ENCODE measurements at regions not wholly inside any gene's neighbourhood (a gene's known extent, or its start where the extent isn't known, plus 50 kb on each side); places are given as distances from the start of the nearest gene placed in this dataset.

- no peak overlapping the region for H3K9ac ChIP-seq (ENCODE audit: low read length)
- no peak overlapping the region for H3K4me2 ChIP-seq (ENCODE audit: low read length)
- peaks cover 13% of the 10 kb centered on the region for H3K4me1 ChIP-seq (ENCODE audit: low read length)
- TF ChIP-seq CTCF (IDR thresholded peaks at IDR 0.05; ENCODE audit: low read depth, low read length): no peak
- TF ChIP-seq EZH2phosphoT487 (IDR thresholded peaks at IDR 0.05; ENCODE audit: low read depth): no peak
- no peaks in the 10 kb centered on the region for H3K27me3 ChIP-seq (ENCODE audit: low read depth, low read length)
- H3K27ac ChIP-seq (ENCODE audit: low read length): no peak overlapping the region
- H3K9me3 ChIP-seq (ENCODE audit: insufficient read depth, low read length): peaks cover 4% of the 10 kb centered on the region
- peaks cover 3% of the 10 kb centered on the region for H3K36me3 ChIP-seq (replicated peaks; ENCODE audit: low read depth, low read length)
- H4K20me1 ChIP-seq (ENCODE audit: insufficient read depth, low read length): no peaks in the 10 kb centered on the region
- H3K4me3 ChIP-seq (ENCODE audit: low read length): no peak overlapping the region
- H2AFZ ChIP-seq (ENCODE audit: low read depth, low read length): no peak overlapping the region
- no peaks in the 10 kb centered on the region for H3K79me2 ChIP-seq (ENCODE audit: low read length)
Measured at GRCh38 chr20:39879296-39879695, 809.7 kb downstream of the MAFB start.

- H3K79me2 ChIP-seq (ENCODE audit: low read length): no peaks in the 10 kb centered on the region
- TF ChIP-seq EZH2phosphoT487 (IDR thresholded peaks at IDR 0.05; ENCODE audit: low read depth) (no peak), CTCF (IDR thresholded peaks at IDR 0.05; ENCODE audit: low read depth, low read length) (no peak)
- H3K9ac ChIP-seq (ENCODE audit: low read length): no peak overlapping the region
- H4K20me1 ChIP-seq (ENCODE audit: insufficient read depth, low read length): no peaks in the 10 kb centered on the region
- no peak overlapping the region for H3K27ac ChIP-seq (ENCODE audit: low read length)
- no peak overlapping the region for H2AFZ ChIP-seq (ENCODE audit: low read depth, low read length)
- no peak overlapping the region for H3K4me2 ChIP-seq (ENCODE audit: low read length)
- no peaks in the 10 kb centered on the region for H3K27me3 ChIP-seq (ENCODE audit: low read depth, low read length)
- H3K4me3 ChIP-seq (ENCODE audit: low read length): no peak overlapping the region
- peaks cover 3% of the 10 kb centered on the region for H3K36me3 ChIP-seq (replicated peaks; ENCODE audit: low read depth, low read length)
- peaks cover 4% of the 10 kb centered on the region for H3K9me3 ChIP-seq (ENCODE audit: insufficient read depth, low read length)
- H3K4me1 ChIP-seq (ENCODE audit: low read length): peaks cover 17% of the 10 kb centered on the region
Measured at GRCh38 chr20:39878809-39879208, 810.2 kb downstream of the MAFB start.

GRCh38 chr20:39878320-39878719 is 810.7 kb downstream of the MAFB start:
- peaks cover 3% of the 10 kb centered on the region for H3K36me3 ChIP-seq (replicated peaks; ENCODE audit: low read depth, low read length)
- H3K27me3 ChIP-seq (ENCODE audit: low read depth, low read length): no peaks in the 10 kb centered on the region
- no peak overlapping the region for H3K4me2 ChIP-seq (ENCODE audit: low read length)
- H3K9ac ChIP-seq (ENCODE audit: low read length): no peak overlapping the region
- no peak for TF ChIP-seq EZH2phosphoT487 (IDR thresholded peaks at IDR 0.05; ENCODE audit: low read depth)
- no peak for TF ChIP-seq CTCF (IDR thresholded peaks at IDR 0.05; ENCODE audit: low read depth, low read length)
- peaks cover 22% of the 10 kb centered on the region for H3K4me1 ChIP-seq (ENCODE audit: low read length)
- H2AFZ ChIP-seq (ENCODE audit: low read depth, low read length): no peak overlapping the region
- no peaks in the 10 kb centered on the region for H3K79me2 ChIP-seq (ENCODE audit: low read length)
- H3K4me3 ChIP-seq (ENCODE audit: low read length): no peak overlapping the region
- H3K27ac ChIP-seq (ENCODE audit: low read length): no peak overlapping the region
- peaks cover 4% of the 10 kb centered on the region for H3K9me3 ChIP-seq (ENCODE audit: insufficient read depth, low read length)
- H4K20me1 ChIP-seq (ENCODE audit: insufficient read depth, low read length): no peaks in the 10 kb centered on the region

GRCh38 chr20:39877788-39878187 is 811.2 kb downstream of the MAFB start:
- Histone ChIP-seq H3K9ac (ENCODE audit: low read length) (no peak overlapping the region), H3K36me3 (replicated peaks; ENCODE audit: low read depth, low read length) (peaks cover 3% of the 10 kb centered on the region), H3K27ac (ENCODE audit: low read length) (no peak overlapping the region), H3K4me3 (ENCODE audit: low read length) (no peak overlapping the region), H3K9me3 (ENCODE audit: insufficient read depth, low read length) (peaks cover 4% of the 10 kb centered on the region), H3K27me3 (ENCODE audit: low read depth, low read length) (no peaks in the 10 kb centered on the region), H3K4me2 (ENCODE audit: low read length) (no peak overlapping the region), H4K20me1 (ENCODE audit: insufficient read depth, low read length) (no peaks in the 10 kb centered on the region), H2AFZ (ENCODE audit: low read depth, low read length) (peak overlapping the region; percentile 10; the same call in 1 of the 2 replicates), H3K4me1 (ENCODE audit: low read length) (peaks cover 27% of the 10 kb centered on the region), H3K79me2 (ENCODE audit: low read length) (no peaks in the 10 kb centered on the region)
- no peak for TF ChIP-seq CTCF (IDR thresholded peaks at IDR 0.05; ENCODE audit: low read depth, low read length)
- TF ChIP-seq EZH2phosphoT487 (IDR thresholded peaks at IDR 0.05; ENCODE audit: low read depth): no peak
